WERI-Rb-1 (cell line): ENCODE measurements at regions not wholly inside any gene's neighbourhood (a gene's known extent, or its start where the extent isn't known, plus 50 kb on each side); places are given as distances from the start of the nearest gene placed in this dataset.

ENCODE experiments used
- DNase-seq: peaks from one replicate; pipeline ENCODE4 v3.0.0-alpha.2; 2020
- H3K27ac ChIP-seq: fragments of 250-450 bp; sonication (Bioruptor Pico); 2 replicates; pipeline ENCODE4 v1.5.1; 2020; ENCODE audit warnings: mild to moderate bottlenecking, moderate library complexity
- H3K27me3 ChIP-seq: fragments of 250-450 bp; sonication (Bioruptor Pico); 2 replicates; pipeline ENCODE4 v1.5.1; 2021; ENCODE audit warnings: mild to moderate bottlenecking, low read depth, moderate library complexity; ENCODE audit not compliant: insufficient read depth, severe bottlenecking
- H3K36me3 ChIP-seq: fragments of 250-450 bp; sonication (Bioruptor Pico); 2 replicates; pipeline ENCODE4 v1.5.1; 2020; ENCODE audit warnings: mild to moderate bottlenecking, moderate library complexity
- H3K4me3 ChIP-seq: 2 replicates; pipeline ENCODE4 v1.5.1; 2011; ENCODE audit warnings: low read depth, mild to moderate bottlenecking, control low read depth, low read length
- H3K9me3 ChIP-seq: fragments of 250-450 bp; sonication (Bioruptor Pico); 2 replicates; pipeline ENCODE4 v1.5.1; 2021; ENCODE audit warnings: mild to moderate bottlenecking, moderate library complexity; ENCODE audit not compliant: severe bottlenecking
- CTCF ChIP-seq: IDR thresholded peaks from 2 replicates; pipeline ENCODE4 v1.5.1; 2011; ENCODE audit warnings: low read depth, mild to moderate bottlenecking, control low read depth, inconsistent platforms, low read length

- Histone ChIP-seq H3K4me3 (no peak overlapping the region), H3K36me3 (no peaks in the 10 kb centered on the region), H3K27ac (no peak overlapping the region), H3K27me3 (no peaks in the 10 kb centered on the region), H3K9me3 (peaks cover 5% of the 10 kb centered on the region)
- TF ChIP-seq CTCF = no peak
- DNase-seq = no peak
Observed at GRCh38 chr14:29168149-29168548, 401.6 kb downstream of the FOXG1 start.

- no peak overlapping the region for H3K4me3 ChIP-seq
- TF ChIP-seq CTCF = no peak
- no peaks in the 10 kb centered on the region for H3K27me3 ChIP-seq
- H3K36me3 ChIP-seq = no peaks in the 10 kb centered on the region
- DNase-seq = no peak
- no peak overlapping the region for H3K27ac ChIP-seq
- H3K9me3 ChIP-seq = peaks cover 5% of the 10 kb centered on the region
Observed at GRCh38 chr14:29169408-29169807, 402.8 kb downstream of the FOXG1 start.

DNA sequence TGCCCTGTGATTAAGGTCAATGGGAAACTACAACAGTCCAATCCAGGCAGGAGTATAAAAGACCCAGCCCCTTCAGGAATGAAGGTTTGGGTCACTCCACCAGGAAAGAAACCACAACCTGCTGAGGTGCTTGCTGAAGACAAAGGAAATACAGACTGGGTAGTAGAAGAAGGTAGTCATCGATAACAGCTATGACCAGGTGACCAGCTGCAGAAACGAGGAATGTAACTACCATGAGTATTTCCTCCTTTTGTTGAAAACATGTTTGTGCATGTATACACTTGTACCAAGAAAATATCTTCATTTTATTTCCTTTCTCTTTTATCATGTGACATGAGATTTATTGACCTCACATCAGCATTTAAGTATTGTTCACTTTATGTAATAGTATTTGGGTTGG, 409.1 kb downstream of the FOXG1 start:
- H3K27me3 ChIP-seq = no peaks in the 10 kb centered on the region
- peaks cover 1% of the 10 kb centered on the region for H3K9me3 ChIP-seq
- TF ChIP-seq CTCF = no peak
- no peak overlapping the region for H3K27ac ChIP-seq
- DNase-seq = no peak
- no peak overlapping the region for H3K4me3 ChIP-seq
- H3K36me3 ChIP-seq = no peaks in the 10 kb centered on the region

GRCh38 chr14:29176876-29177275, 410.3 kb downstream of the FOXG1 start:
- H3K4me3 ChIP-seq = no peak overlapping the region
- DNase-seq = no peak
- H3K27ac ChIP-seq = no peak overlapping the region
- H3K9me3 ChIP-seq = no peaks in the 10 kb centered on the region
- no peaks in the 10 kb centered on the region for H3K27me3 ChIP-seq
- no peaks in the 10 kb centered on the region for H3K36me3 ChIP-seq
- TF ChIP-seq CTCF = no peak

DNA sequence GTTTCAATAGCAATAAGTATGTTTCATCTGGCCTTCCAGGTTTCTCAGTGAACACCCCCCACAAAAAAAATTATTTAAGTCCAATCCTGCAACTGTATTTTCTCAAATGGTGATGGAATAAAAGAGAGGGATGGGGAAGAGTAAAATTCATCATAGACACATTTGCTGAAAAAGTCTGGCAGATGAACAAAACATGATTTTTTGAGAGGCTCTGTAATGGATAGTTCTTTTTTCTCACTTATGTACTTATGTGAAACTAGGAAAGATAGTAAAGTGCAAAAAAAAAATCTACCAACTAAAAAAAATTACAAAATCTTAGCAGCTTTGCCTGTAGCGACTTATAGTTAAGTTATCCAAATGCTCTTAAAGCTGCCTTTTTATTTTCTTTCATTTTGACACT, 412.4 kb downstream of the FOXG1 start:
- TF ChIP-seq CTCF = no peak
- no peaks in the 10 kb centered on the region for H3K27me3 ChIP-seq
- no peak overlapping the region for H3K4me3 ChIP-seq
- no peak overlapping the region for H3K27ac ChIP-seq
- no peaks in the 10 kb centered on the region for H3K9me3 ChIP-seq
- DNase-seq = no peak
- no peaks in the 10 kb centered on the region for H3K36me3 ChIP-seq

DNA sequence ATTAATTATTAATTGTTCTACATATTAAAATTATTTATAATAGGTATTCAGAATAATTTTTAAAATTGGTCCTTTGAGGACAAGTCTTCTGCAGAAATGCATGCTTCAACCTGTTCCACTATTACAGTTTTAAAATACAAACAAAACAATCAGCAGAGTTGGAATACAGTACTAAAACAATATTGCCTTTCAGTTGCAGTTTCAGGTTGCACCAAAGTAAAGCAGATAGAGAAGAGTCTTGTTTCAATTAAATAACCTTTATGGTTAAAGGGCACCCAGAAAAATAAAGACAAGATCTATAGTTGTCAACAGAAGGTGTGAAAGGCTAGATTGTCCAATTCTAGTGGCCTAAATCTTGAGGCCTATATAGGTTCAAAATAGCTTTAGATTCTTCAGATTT, 424.5 kb downstream of the FOXG1 start:
- Histone ChIP-seq H3K36me3 (no peaks in the 10 kb centered on the region), H3K9me3 (no peaks in the 10 kb centered on the region), H3K27me3 (no peaks in the 10 kb centered on the region), H3K4me3 (no peak overlapping the region), H3K27ac (no peak overlapping the region)
- TF ChIP-seq CTCF = no peak
- no peak for DNase-seq
